H1 (cell line): ENCODE measurements at regions not wholly inside any gene's neighbourhood (a gene's known extent, or its start where the extent isn't known, plus 50 kb on each side); places are given as distances from the start of the nearest gene placed in this dataset.

Experiments
- EGR1 ChIP-seq: IDR thresholded peaks from 2 replicates; pipeline ENCODE4 v1.6.1; 2011; ENCODE audit warnings: low read depth, low read length, borderline replicate concordance
- SP1 ChIP-seq: IDR thresholded peaks from 2 replicates; pipeline ENCODE4 v1.6.1; 2011; ENCODE audit warnings: low read depth, low read length

GRCh38 chr11:71352748-71353147 is 95.4 kb downstream of the DHCR7 start (continued):
- no peak for TF ChIP-seq SP1
- TF ChIP-seq EGR1, result no peak
- TF ChIP-seq, all 59 proteins: peak for 0
